B cell (primary cell): ENCODE measurements at regions not wholly inside any gene's neighbourhood (a gene's known extent, or its start where the extent isn't known, plus 50 kb on each side); places are given as distances from the start of the nearest gene placed in this dataset.

Source experiments
- EZH2 ChIP-seq: IDR thresholded peaks from 2 replicates; pipeline ENCODE4 v1.6.1; 2012; ENCODE audit warnings: borderline replicate concordance, low read depth, mild to moderate bottlenecking, moderate library complexity, low read length; ENCODE audit not compliant: insufficient read depth, poor library complexity, severe bottlenecking
- TF ChIP-seq, protein P1 (sequence below): fragments of 200-600 bp; IDR thresholded peaks from one replicate; pipeline ENCODE4 v1.8.0; 2022; ENCODE audit warnings: antibody characterized with exemption, mild to moderate bottlenecking

GRCh38 chr1:82042306-82043060, 241.7 kb downstream of the ADGRL2 start:
- no peak for TF ChIP-seq EZH2
- TF ChIP-seq, protein P1, sequence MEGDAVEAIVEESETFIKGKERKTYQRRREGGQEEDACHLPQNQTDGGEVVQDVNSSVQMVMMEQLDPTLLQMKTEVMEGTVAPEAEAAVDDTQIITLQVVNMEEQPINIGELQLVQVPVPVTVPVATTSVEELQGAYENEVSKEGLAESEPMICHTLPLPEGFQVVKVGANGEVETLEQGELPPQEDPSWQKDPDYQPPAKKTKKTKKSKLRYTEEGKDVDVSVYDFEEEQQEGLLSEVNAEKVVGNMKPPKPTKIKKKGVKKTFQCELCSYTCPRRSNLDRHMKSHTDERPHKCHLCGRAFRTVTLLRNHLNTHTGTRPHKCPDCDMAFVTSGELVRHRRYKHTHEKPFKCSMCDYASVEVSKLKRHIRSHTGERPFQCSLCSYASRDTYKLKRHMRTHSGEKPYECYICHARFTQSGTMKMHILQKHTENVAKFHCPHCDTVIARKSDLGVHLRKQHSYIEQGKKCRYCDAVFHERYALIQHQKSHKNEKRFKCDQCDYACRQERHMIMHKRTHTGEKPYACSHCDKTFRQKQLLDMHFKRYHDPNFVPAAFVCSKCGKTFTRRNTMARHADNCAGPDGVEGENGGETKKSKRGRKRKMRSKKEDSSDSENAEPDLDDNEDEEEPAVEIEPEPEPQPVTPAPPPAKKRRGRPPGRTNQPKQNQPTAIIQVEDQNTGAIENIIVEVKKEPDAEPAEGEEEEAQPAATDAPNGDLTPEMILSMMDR = no peak
